GM19397 (cell line): ENCODE measurements at regions not wholly inside any gene's neighbourhood (a gene's known extent, or its start where the extent isn't known, plus 50 kb on each side); places are given as distances from the start of the nearest gene placed in this dataset.

Source experiments
- ATAC-seq: cut with Tn5 transposase; IDR thresholded peaks from one replicate; pipeline ENCODE4 v1.9.1; 2021; ENCODE audit warnings: mild to moderate bottlenecking, moderate library complexity; ENCODE audit not compliant: unreplicated experiment

DNA sequence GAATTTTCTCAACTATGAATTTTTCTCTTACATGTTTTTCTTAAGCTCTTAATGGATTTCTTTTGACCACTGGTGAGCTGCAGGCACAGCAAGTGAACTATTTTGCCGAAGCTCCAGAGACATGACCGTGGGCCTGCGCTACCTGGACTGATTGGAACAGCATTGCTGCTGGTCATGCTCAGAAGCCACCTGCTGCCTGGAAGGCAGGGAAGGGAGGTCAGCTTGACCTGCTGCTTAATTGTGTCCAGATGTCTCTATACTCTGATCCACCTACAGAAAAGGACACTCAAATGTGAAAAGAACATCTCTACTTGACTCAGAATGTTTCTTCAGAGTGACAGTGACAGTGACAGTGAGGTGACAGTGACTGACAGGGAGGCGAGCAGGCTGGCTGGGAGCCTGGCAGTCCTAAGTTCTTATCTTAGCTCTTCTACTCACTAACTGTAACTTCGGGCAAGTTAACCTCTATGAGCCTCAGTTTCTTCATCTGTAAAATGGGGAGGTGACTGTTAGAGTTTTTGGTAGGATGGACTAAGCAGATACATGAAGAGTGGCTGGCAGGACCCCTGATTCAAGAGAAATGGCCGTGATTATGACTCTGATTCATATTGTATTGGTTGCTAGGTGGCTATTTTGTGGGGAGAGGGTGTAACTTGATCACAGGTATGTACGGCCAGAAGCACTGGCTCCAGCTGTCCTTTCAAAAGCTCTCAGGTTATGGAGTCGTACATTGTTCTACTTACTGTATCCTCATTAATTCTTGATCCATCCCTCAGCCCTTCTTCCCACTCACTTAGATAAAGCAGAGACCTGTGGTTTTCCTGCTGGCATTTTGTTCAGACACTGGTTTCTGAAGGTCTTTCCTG is 54.8 kb upstream of the DLG1 start:
- ATAC-seq: no peak

DNA sequence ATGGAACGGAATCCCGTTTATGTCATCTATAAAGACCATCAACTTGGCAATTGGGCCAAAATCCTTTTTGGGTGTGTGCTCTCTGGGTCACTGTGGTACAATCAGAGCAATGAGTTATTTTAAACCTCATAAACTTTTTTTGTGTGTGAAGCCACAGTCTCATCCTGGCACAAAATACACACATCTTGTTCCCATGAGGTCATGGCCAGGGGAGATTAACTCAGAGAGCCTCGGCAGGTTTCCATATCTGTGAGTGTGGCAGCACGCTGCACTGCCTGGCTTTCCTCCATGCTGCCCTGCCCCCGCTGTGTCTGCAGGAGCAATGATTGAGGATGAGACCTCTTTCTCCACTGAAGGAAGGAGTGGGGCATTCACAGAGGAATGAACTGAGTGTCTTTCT is 54.0 kb upstream of the DLG1 start:
- no peak for ATAC-seq

DNA sequence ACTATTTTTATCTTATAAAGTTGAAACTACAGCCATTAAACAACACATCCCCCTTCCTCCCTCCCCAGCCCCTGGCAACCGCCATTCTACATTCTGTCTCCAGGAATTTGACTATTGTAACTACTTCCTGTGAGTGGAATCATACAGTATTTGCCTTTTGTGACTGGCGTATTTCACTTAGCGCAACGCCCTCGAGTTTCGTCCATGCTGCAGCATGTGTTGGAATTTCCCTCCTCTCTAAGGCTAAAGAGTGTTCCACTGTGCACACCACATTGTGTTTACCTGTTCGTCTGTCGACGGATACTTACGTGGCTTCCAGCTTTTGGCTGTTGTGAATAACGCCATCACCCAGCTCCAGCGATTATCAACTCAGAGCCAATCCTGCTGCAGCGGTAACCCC is 52.0 kb upstream of the DLG1 start:
- ATAC-seq: no peak

DNA sequence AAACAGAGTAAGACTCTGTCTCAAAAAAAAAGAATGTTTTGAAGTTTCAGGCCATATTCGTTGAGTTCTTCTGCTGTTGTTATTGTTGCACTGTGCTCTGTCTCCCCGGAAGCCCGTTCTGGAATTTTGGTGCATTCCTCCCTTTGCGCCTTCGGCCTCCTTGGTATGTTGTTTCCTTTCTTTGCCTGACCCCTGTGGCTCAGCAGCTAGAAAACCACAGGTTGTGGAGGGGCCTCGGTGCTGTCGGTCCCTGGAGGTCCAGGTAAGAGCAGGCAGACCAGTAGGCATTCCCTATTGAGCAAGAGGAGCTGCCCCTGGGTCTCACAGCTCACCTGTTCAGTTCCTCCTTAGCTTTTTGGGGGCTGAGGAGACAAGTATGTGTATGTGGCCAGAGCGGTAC is 51.0 kb upstream of the DLG1 start:
- ATAC-seq: no peak
